Colonic mucosa (tissue), 4 donors: ENCODE measurements at regions not wholly inside any gene's neighbourhood (a gene's known extent, or its start where the extent isn't known, plus 50 kb on each side); places are given as distances from the start of the nearest gene placed in this dataset.

ENCODE experiments used
- DNase-seq: peaks from one replicate; pipeline ENCODE4 v3.0.0-alpha.2; 2020
- H3K27ac ChIP-seq: fragments of 200-600 bp; one replicate; pipeline ENCODE4 v1.8.0; 2021
- H3K27me3 ChIP-seq: fragments of 200-600 bp; one replicate; pipeline ENCODE4 v1.8.0; 2021
- H3K36me3 ChIP-seq: fragments of 200-600 bp; one replicate; pipeline ENCODE4 v1.8.0; 2021
- H3K4me1 ChIP-seq: fragments of 200-600 bp; one replicate; pipeline ENCODE4 v1.8.0; 2021; ENCODE audit warnings: mild to moderate bottlenecking
- H3K4me3 ChIP-seq: fragments of 200-600 bp; one replicate; pipeline ENCODE4 v1.8.0; 2021
- H3K9ac ChIP-seq, 2 donors: one replicate each; pipeline ENCODE4 v1.7.0; 2013; ENCODE audit warnings: control low read depth in 2 of 2, low read depth in 2 of 2, low read length in 2 of 2
- H3K9me3 ChIP-seq: fragments of 200-600 bp; one replicate; pipeline ENCODE4 v1.8.0; 2021
- intact Hi-C: fragments of 100-400 bp; cut with DNase I; formaldehyde crosslinking; loops from one replicate; pipeline ENCODE4 v1.14.1; 2022
- TF ChIP-seq, protein P1 (sequence below): fragments of 200-600 bp; IDR thresholded peaks from one replicate; pipeline ENCODE4 v1.8.0; 2022; ENCODE audit warnings: antibody characterized with exemption, mild to moderate bottlenecking
- donor health status: healthy.
- donor health status: DM: no; HTN: no; CAD: no.
- donor health status: DM: no; HTN: no; CAD: no.

DNA sequence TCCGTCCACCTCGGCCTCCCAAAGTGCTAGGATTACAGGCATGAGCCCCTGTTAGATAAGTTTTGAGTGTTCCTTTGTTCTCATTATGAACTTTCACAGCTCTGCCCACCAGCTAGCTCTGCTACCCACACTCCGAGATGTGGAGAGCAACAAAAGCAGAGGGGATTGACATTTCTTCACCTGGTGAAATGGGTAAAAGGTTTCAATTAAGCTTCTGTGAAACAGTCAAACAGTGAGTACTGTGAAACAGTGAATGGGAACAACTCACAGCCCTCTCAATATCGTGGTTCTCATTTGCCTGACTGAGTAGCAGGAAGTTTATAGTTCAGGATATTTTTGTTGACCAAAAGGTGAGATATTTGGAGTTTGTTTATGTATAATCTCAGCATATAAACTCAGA lies 412.8 kb downstream of the CD83 start:
- Histone ChIP-seq H3K36me3 (no peaks in the 10 kb centered on the region), H3K27ac (no peak overlapping the region), H3K27me3 (no peaks in the 10 kb centered on the region), H3K4me3 (no peak overlapping the region), H3K9ac (no peak overlapping the region), H3K9me3 (no peaks in the 10 kb centered on the region), H3K4me1 (no peaks in the 10 kb centered on the region)
- intact Hi-C loops: no loop called here
- DNase-seq: no peak
- TF ChIP-seq, protein P1, sequence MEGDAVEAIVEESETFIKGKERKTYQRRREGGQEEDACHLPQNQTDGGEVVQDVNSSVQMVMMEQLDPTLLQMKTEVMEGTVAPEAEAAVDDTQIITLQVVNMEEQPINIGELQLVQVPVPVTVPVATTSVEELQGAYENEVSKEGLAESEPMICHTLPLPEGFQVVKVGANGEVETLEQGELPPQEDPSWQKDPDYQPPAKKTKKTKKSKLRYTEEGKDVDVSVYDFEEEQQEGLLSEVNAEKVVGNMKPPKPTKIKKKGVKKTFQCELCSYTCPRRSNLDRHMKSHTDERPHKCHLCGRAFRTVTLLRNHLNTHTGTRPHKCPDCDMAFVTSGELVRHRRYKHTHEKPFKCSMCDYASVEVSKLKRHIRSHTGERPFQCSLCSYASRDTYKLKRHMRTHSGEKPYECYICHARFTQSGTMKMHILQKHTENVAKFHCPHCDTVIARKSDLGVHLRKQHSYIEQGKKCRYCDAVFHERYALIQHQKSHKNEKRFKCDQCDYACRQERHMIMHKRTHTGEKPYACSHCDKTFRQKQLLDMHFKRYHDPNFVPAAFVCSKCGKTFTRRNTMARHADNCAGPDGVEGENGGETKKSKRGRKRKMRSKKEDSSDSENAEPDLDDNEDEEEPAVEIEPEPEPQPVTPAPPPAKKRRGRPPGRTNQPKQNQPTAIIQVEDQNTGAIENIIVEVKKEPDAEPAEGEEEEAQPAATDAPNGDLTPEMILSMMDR: no peak

DNA sequence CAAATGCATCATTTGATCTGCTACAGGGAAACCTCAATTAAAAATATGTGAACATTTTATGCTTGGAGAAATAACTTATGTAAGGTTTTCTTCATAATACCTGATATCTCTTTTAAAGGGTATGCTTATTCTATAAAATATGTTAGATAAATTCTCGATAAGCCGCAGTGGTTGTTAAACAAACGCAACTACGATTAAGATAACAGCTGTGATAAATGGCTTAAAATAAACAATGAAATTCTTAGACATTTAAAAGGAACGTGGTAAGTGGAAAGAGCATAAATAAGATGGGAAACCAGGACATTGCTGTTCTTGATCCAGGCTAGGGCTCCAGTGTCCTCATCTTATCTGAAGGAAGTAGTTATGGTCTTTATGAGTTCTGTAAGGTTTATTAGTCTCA lies 415.9 kb downstream of the CD83 start:
- H3K27ac ChIP-seq: no peak overlapping the region
- no peak overlapping the region for H3K4me3 ChIP-seq
- H3K9ac ChIP-seq: no peak overlapping the region
- TF ChIP-seq, protein P1: no peak
- no peaks in the 10 kb centered on the region for H3K36me3 ChIP-seq
- H3K27me3 ChIP-seq: no peaks in the 10 kb centered on the region
- no peaks in the 10 kb centered on the region for H3K4me1 ChIP-seq
- intact Hi-C loops: no loop called here
- H3K9me3 ChIP-seq: no peaks in the 10 kb centered on the region
- no peak for DNase-seq

- Histone ChIP-seq H3K4me3 (no peak overlapping the region), H3K27me3 (no peaks in the 10 kb centered on the region), H3K9me3 (no peaks in the 10 kb centered on the region), H3K9ac (no peak overlapping the region), H3K36me3 (no peaks in the 10 kb centered on the region), H3K27ac (no peak overlapping the region), H3K4me1 (no peaks in the 10 kb centered on the region)
- TF ChIP-seq, protein P1: no peak
- DNase-seq: no peak
- intact Hi-C loops: no loop called here
Measured at GRCh38 chr6:14537030-14537429, 419.5 kb downstream of the CD83 start.

DNA sequence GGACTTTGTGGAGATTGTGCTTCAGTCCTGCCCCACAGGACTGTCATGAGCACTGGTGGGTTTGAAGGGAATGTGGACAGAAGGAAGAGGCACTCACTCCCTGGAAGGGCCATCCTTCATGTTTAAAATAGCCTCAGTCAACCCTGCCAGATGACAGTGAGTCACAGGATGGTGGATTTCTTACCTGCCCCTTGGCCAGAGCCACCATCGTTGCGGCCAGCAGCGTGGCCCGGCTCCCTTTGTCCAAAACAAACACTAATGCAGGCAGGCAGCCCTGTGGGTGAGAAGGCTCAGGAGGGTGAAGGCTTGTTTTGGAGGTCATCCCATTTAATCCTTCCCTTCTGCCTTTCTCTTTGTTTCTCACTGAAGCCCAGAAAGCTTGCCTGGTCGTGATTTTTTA lies 422.7 kb downstream of the CD83 start:
- no peak overlapping the region for H3K9ac ChIP-seq
- no peak for DNase-seq

DNA sequence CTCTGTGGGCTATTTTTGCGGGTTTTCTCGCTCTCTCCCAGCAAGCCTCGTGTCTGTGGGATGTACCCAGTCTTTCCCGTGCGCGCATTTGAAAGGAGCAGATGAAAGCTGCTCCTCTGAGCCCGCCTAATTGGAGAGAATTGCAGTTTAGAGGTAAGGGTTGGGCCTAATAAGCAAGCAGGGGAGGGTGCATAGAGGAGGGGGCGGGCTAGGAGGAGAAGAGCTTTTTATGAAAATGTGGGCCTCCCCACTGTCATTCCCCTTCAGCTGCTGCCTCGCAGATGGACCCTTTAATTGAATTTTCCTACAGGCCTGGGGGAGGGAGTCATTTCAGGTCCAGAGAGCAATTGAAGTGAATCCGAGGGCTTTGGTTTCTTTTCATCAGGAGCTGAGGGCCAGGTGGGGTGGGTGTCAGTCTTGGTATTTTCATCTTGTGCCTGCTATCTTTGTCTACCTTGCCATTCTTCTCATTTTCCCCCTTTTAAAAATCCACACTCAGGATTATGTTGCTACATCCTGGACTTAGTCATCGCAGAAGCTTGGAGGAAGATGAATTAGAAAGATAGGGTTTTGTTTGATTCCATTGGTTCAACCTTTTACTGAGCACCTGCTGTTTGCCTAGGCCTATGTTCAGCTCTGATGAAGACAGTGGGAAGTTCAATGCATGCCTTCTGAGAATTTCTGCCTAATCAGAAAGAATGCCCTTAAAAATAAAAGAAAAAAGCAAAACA lies 423.4 kb downstream of the CD83 start:
- intact Hi-C loops: no loop called here
- Histone ChIP-seq H3K27me3 (no peaks in the 10 kb centered on the region), H3K36me3 (no peaks in the 10 kb centered on the region), H3K4me3 (no peak overlapping the region), H3K9ac (no peak overlapping the region), H3K27ac (no peak overlapping the region), H3K4me1 (no peaks in the 10 kb centered on the region), H3K9me3 (no peaks in the 10 kb centered on the region)
- TF ChIP-seq, protein P1: no peak
- no peak for DNase-seq

More for the DNA sequence above, 422.7 kb downstream of the CD83 start:
- Histone ChIP-seq H3K4me3 (no peak overlapping the region), H3K27ac (no peak overlapping the region), H3K4me1 (no peaks in the 10 kb centered on the region), H3K9me3 (no peaks in the 10 kb centered on the region), H3K27me3 (no peaks in the 10 kb centered on the region), H3K36me3 (no peaks in the 10 kb centered on the region)
- intact Hi-C loops: no loop called here
- TF ChIP-seq, protein P1: no peak
